Skeletal muscle tissue (tissue), 3 donors: ENCODE measurements at regions not wholly inside any gene's neighbourhood (a gene's known extent, or its start where the extent isn't known, plus 50 kb on each side); places are given as distances from the start of the nearest gene placed in this dataset.
"Not testable (repeated sequence)": the region's sequence is repeated elsewhere in the genome, so short reads cannot be mapped to it uniquely, and the experiment has no call there.

Experiments
- H3K27ac ChIP-seq: one replicate; pipeline ENCODE4 v1.7.0; 2013; ENCODE audit warnings: mild to moderate bottlenecking, low read depth, low read length, inconsistent platforms
- H3K27me3 ChIP-seq, 3 donors: one replicate each; pipeline ENCODE4 v1.7.0; 2013; ENCODE audit warnings: low read length in 3 of 3; ENCODE audit not compliant: control insufficient read depth in 3 of 3, insufficient read depth in 3 of 3
- H3K36me3 ChIP-seq, 3 donors: one replicate each; pipeline ENCODE4 v1.7.0; 2013; ENCODE audit warnings: low read length in 3 of 3; ENCODE audit not compliant: control insufficient read depth in 3 of 3, insufficient read depth in 3 of 3
- H3K4me1 ChIP-seq, 3 donors: one replicate each; pipeline ENCODE4 v1.7.0; 2013; ENCODE audit warnings: low read length in 3 of 3, mild to moderate bottlenecking in 3 of 3; ENCODE audit not compliant: control insufficient read depth in 3 of 3, insufficient read depth in 3 of 3
- H3K4me3 ChIP-seq, 3 donors: one replicate each; pipeline ENCODE4 v1.7.0; 2013; ENCODE audit warnings: low read length in 3 of 3
- H3K9ac ChIP-seq, 3 donors: one replicate each; pipeline ENCODE4 v1.7.0; 2013; ENCODE audit warnings: low read length in 3 of 3, mild to moderate bottlenecking in 3 of 3, moderate library complexity in 2 of 3, low read depth in 1 of 3
- H3K9me3 ChIP-seq, 3 donors: one replicate each; pipeline ENCODE4 v1.7.0; 2013; ENCODE audit warnings: low read length in 3 of 3; ENCODE audit not compliant: control insufficient read depth in 3 of 3
- donor health status: Osteomylitis.

- H3K36me3 ChIP-seq, result no peaks in the 10 kb centered on the region
- H3K27ac ChIP-seq, result no peak overlapping the region
- H3K27me3 ChIP-seq, result no peaks in the 10 kb centered on the region
- H3K9ac ChIP-seq, result no peak overlapping the region
- no peaks in the 10 kb centered on the region for H3K9me3 ChIP-seq
- H3K4me1 ChIP-seq, result no peaks in the 10 kb centered on the region
- no peak overlapping the region for H3K4me3 ChIP-seq
These were observed 57.5 kb upstream of the LMO2 start for GRCh38 chr11:33949252-33949913.

- Histone ChIP-seq H3K9ac (no peak overlapping the region), H3K36me3 (no peaks in the 10 kb centered on the region), H3K4me1 (no peaks in the 10 kb centered on the region), H3K27ac (no peak overlapping the region), H3K9me3 (no peaks in the 10 kb centered on the region), H3K4me3 (no peak overlapping the region), H3K27me3 (no peaks in the 10 kb centered on the region)
These were observed 56.6 kb upstream of the LMO2 start for GRCh38 chr11:33948494-33948893.

- not testable (repeated sequence) for H3K36me3 ChIP-seq, H3K4me3 ChIP-seq, H3K9ac ChIP-seq
These were observed 56.0 kb upstream of the LMO2 start for GRCh38 chr11:33947918-33948317.

GRCh38 chr11:33946930-33947329, 55.1 kb upstream of the LMO2 start:
- H3K4me1 ChIP-seq, result no peaks in the 10 kb centered on the region
- H3K27me3 ChIP-seq, result no peaks in the 10 kb centered on the region
- no peaks in the 10 kb centered on the region for H3K36me3 ChIP-seq
- no peak overlapping the region for H3K27ac ChIP-seq
- H3K9me3 ChIP-seq, result no peaks in the 10 kb centered on the region
- H3K4me3 ChIP-seq, result no peak overlapping the region
- H3K9ac ChIP-seq, result no peak overlapping the region

More at GRCh38 chr11:33947918-33948317, 56.0 kb upstream of the LMO2 start:
- not testable (repeated sequence) for H3K27ac ChIP-seq, H3K9me3 ChIP-seq, H3K4me1 ChIP-seq, H3K27me3 ChIP-seq

GRCh38 chr11:33945481-33946268, 53.8 kb upstream of the LMO2 start:
- Histone ChIP-seq H3K27ac (no peak overlapping the region), H3K4me1 (peaks cover 0 to 5% (median 0%) of the 10 kb centered on the region in 3 donors), H3K27me3 (no peaks in the 10 kb centered on the region), H3K4me3 (no peak overlapping the region), H3K36me3 (no peaks in the 10 kb centered on the region), H3K9me3 (no peaks in the 10 kb centered on the region), H3K9ac (no peak overlapping the region)

GRCh38 chr11:33944693-33945424, 53.0 kb upstream of the LMO2 start:
- Histone ChIP-seq H3K36me3 (no peaks in the 10 kb centered on the region), H3K27ac (no peak overlapping the region), H3K9me3 (no peaks in the 10 kb centered on the region), H3K4me1 (peaks cover 0 to 5% (median 0%) of the 10 kb centered on the region in 3 donors), H3K9ac (no peak overlapping the region), H3K4me3 (no peak overlapping the region), H3K27me3 (no peaks in the 10 kb centered on the region)

GRCh38 chr11:33944345-33944692, 52.4 kb upstream of the LMO2 start:
- no peak overlapping the region for H3K4me3 ChIP-seq
- H3K9ac ChIP-seq, result no peak overlapping the region
- no peak overlapping the region for H3K27ac ChIP-seq
- no peaks in the 10 kb centered on the region for H3K36me3 ChIP-seq
- H3K27me3 ChIP-seq, result no peaks in the 10 kb centered on the region
- H3K9me3 ChIP-seq, result no peaks in the 10 kb centered on the region
- H3K4me1 ChIP-seq, result peaks cover 0 to 5% (median 0%) of the 10 kb centered on the region in 3 donors

GRCh38 chr11:33942954-33943353, 51.1 kb upstream of the LMO2 start:
- H3K27ac ChIP-seq, result no peak overlapping the region
- no peaks in the 10 kb centered on the region for H3K27me3 ChIP-seq
- peaks cover 0 to 5% (median 0%) of the 10 kb centered on the region in 3 donors for H3K4me1 ChIP-seq
- H3K36me3 ChIP-seq, result no peaks in the 10 kb centered on the region
- H3K9me3 ChIP-seq, result no peaks in the 10 kb centered on the region
- H3K4me3 ChIP-seq, result no peak overlapping the region
- H3K9ac ChIP-seq, result no peak overlapping the region

GRCh38 chr11:33941637-33942160, 49.8 kb upstream of the LMO2 start:
- H3K9ac ChIP-seq, result peak overlapping the region in 1 of 3 donors; percentile 12

More at GRCh38 chr11:33941637-33942160, 49.8 kb upstream of the LMO2 start:
- no peak overlapping the region for H3K27ac ChIP-seq
- no peak overlapping the region for H3K4me3 ChIP-seq
- no peaks in the 10 kb centered on the region for H3K36me3 ChIP-seq
- no peaks in the 10 kb centered on the region for H3K9me3 ChIP-seq
- peaks cover 0 to 8% (median 2%) of the 10 kb centered on the region in 3 donors for H3K4me1 ChIP-seq
- no peaks in the 10 kb centered on the region for H3K27me3 ChIP-seq
